A673 (cell line): ENCODE measurements at regions not wholly inside any gene's neighbourhood (a gene's known extent, or its start where the extent isn't known, plus 50 kb on each side); places are given as distances from the start of the nearest gene placed in this dataset.

Source experiments
- EZH2 ChIP-seq: fragments of 200-600 bp; sonication (generic); IDR thresholded peaks from 2 replicates; pipeline ENCODE4 v1.6.1; 2017; ENCODE audit warnings: borderline replicate concordance, low read depth, mild to moderate bottlenecking, mixed read lengths, antibody characterized with exemption, low read length; ENCODE audit not compliant: poor library complexity, severe bottlenecking
- TF ChIP-seq, protein P1 (sequence below): fragments of 300-800, 200-600 bp; sonication (generic); conservative IDR thresholded peaks from 2 replicates; pipeline ENCODE4 v1.5.1; 2017; ENCODE audit warnings: low read depth, mild to moderate bottlenecking, antibody characterized with exemption, low read length, moderate library complexity, mixed read lengths

DNA sequence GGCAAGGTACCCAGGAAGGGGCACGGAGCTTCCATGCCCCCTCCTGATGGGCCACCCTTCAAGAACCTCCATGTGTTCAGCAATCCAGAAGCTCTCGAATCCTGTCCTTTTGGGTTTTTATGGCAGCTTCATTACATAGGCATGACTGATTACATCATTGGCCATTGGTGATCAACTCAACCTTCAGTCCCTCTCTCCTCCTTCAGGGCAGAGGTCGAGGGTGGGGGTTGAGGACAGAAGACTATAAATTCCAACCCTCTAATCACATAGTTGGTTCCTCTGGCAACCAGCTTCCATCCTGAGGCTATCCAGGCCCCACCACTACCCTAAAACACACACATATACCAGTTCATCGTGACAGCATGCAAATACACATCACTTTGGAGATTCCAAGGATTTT lies 135.7 kb downstream of the ZNF281 start:
- TF ChIP-seq, protein P1, sequence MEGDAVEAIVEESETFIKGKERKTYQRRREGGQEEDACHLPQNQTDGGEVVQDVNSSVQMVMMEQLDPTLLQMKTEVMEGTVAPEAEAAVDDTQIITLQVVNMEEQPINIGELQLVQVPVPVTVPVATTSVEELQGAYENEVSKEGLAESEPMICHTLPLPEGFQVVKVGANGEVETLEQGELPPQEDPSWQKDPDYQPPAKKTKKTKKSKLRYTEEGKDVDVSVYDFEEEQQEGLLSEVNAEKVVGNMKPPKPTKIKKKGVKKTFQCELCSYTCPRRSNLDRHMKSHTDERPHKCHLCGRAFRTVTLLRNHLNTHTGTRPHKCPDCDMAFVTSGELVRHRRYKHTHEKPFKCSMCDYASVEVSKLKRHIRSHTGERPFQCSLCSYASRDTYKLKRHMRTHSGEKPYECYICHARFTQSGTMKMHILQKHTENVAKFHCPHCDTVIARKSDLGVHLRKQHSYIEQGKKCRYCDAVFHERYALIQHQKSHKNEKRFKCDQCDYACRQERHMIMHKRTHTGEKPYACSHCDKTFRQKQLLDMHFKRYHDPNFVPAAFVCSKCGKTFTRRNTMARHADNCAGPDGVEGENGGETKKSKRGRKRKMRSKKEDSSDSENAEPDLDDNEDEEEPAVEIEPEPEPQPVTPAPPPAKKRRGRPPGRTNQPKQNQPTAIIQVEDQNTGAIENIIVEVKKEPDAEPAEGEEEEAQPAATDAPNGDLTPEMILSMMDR = no peak
- no peak for TF ChIP-seq EZH2
